Heart left ventricle (tissue), 16 donors: ENCODE measurements at regions not wholly inside any gene's neighbourhood (a gene's known extent, or its start where the extent isn't known, plus 50 kb on each side); places are given as distances from the start of the nearest gene placed in this dataset.

Experiments used
- ATAC-seq, 4 donors: fragments of 200-7000 bp; cut with Tn5 transposase; one replicate each; pipeline ENCODE4 v1.9.1; 2020 to 2022; ENCODE audit warnings: moderate library complexity in 4 of 4, mild to moderate bottlenecking in 3 of 4, moderate number of reproducible peaks in 1 of 4
- DNase-seq, 5 donors: peaks; one replicate each; pipeline ENCODE4 v3.0.0-alpha.2; 2020
- H3K27ac ChIP-seq, 12 donors: fragments of 200-600 bp; sonication (generic) in 4 of 12; one replicate each; pipeline versions ENCODE4 v1.5.0 to v1.8.0; 2016 to 2022; ENCODE audit warnings: mild to moderate bottlenecking in 2 of 12
- H3K27me3 ChIP-seq, 9 donors: fragments of 200-600 bp; sonication (generic) in 2 of 9; one replicate each; pipeline versions ENCODE4 v1.5.1 to v1.8.0; 2016 to 2022; ENCODE audit warnings: mild to moderate bottlenecking in 3 of 9
- H3K36me3 ChIP-seq, 9 donors: fragments of 200-600 bp; sonication (generic) in 2 of 9; one replicate each; pipeline versions ENCODE4 v1.5.0 to v1.8.0; 2018 to 2022; ENCODE audit warnings: mild to moderate bottlenecking in 2 of 9
- H3K4me1 ChIP-seq, 12 donors: fragments of 200-600 bp; sonication (generic) in 4 of 12; one replicate each; pipeline versions ENCODE4 v1.5.0 to v1.8.0; 2016 to 2022; ENCODE audit warnings: mild to moderate bottlenecking in 3 of 12
- H3K4me3 ChIP-seq, 12 donors: fragments of 200-600 bp; sonication (generic) in 4 of 12; one replicate each; pipeline versions ENCODE4 v1.5.0 to v1.8.0; 2017 to 2022; ENCODE audit warnings: mild to moderate bottlenecking in 9 of 12, moderate library complexity in 4 of 12
- H3K9me3 ChIP-seq, 12 donors: fragments of 200-600 bp; sonication (generic) in 4 of 12; one replicate each; pipeline versions ENCODE4 v1.5.0 to v1.8.0; 2016 to 2022; ENCODE audit warnings: mild to moderate bottlenecking in 1 of 12
- CTCF ChIP-seq, 12 donors: fragments of 200-600 bp; sonication (generic) in 4 of 12; IDR thresholded peaks; one replicate each; pipeline versions ENCODE4 v1.5.0 to v1.8.0; 2018 to 2022; ENCODE audit warnings: antibody characterized with exemption in 12 of 12, mild to moderate bottlenecking in 5 of 12
- POLR2A ChIP-seq, 2 donors: fragments of 450-650 bp; IDR thresholded peaks; one replicate each; pipeline ENCODE4 v1.6.1; 2017; ENCODE audit warnings: antibody characterized with exemption in 2 of 2, mild to moderate bottlenecking in 2 of 2, moderate library complexity in 2 of 2
- WGBS, 4 donors: extraction: QIAGEN DNeasy Blood & Tissue Kit in 2 of 4; methylation state at CpG; one replicate each; pipeline versions ENCODE4 v1.1.5 to v1.1.7; 2013 to 2018; 5-methylcytosine and 5-hydroxymethylcytosine counted together
- intact Hi-C, 10 donors: fragments of 100-400 bp; cut with DNase I; formaldehyde crosslinking; loops; one replicate each; pipeline versions ENCODE4 v1.11.1 to v1.14.2; 2022
- donor health status: ischemic (EF 13 %, LVEDD 7.1; RV severe dilation, severe dysfunction).
- donor health status: healthy with polysubstance abuse.
- donor health status: DM: no; HTN: yes; CAD: no.
- donor health status: DM: no; HTN: no; CAD: no.
- donor health status: ischemic (EF 25% LVEDD 6.9; RV normal size, moderate dysfunction).
- donor health status: ischemic (EF 25% LVEDD 5.7; RV mildly dilated, moderate dysfunction).
- donor health status: healthy.
- donor health status: DM: yes; HTN: yes; CAD: no.
- donor health status: ischemic (EF 35%, LVEDD 5.7; RV mildly dilated, moderate dysfunction).
- donor health status: nonischemic (EF 11% LVEDD 7.7; RV severe dilation, severe dysfunction).
- donor health status: DM: yes; HTN: yes; CAD: no.
- donor health status: PGD.
- donor health status: ischemic (EF 29% LVEDD 5.4; RV normal size, mild dysfunction).
- donor health status: nonischemic (EF 23%, LVEDD 6.1; RV moderate dilation, normal function).

- no peaks in the 10 kb centered on the region for H3K27me3 ChIP-seq
- TF ChIP-seq CTCF (IDR thresholded peaks at IDR 0.05) (no peak), POLR2A (IDR thresholded peaks at IDR 0.05) (no peak)
- H3K27ac ChIP-seq, result no peak overlapping the region
- H3K9me3 ChIP-seq, result peaks cover 0 to 9% (median 0%) of the 10 kb centered on the region in 12 donors
- 77 to 81% (median 80%) methylated on average over 7 of the region's 7 CpGs for WGBS, 4 donors
- H3K4me3 ChIP-seq, result no peak overlapping the region
- no peaks in the 10 kb centered on the region for H3K36me3 ChIP-seq
- ATAC-seq, result no peak
- intact Hi-C loops, result no loop called here
- H3K4me1 ChIP-seq, result no peaks in the 10 kb centered on the region
- DNase-seq, result no peak
Measured at GRCh38 chr2:195359043-195359735, 297.8 kb upstream of the SLC39A10 start.

GRCh38 chr2:195356920-195357440, 300.0 kb upstream of the SLC39A10 start:
- Histone ChIP-seq H3K27ac (no peak overlapping the region), H3K4me3 (no peak overlapping the region), H3K36me3 (no peaks in the 10 kb centered on the region), H3K9me3 (peaks cover 0 to 9% (median 0%) of the 10 kb centered on the region in 12 donors), H3K4me1 (no peaks in the 10 kb centered on the region), H3K27me3 (no peaks in the 10 kb centered on the region)
- no peak for TF ChIP-seq POLR2A (IDR thresholded peaks at IDR 0.05)
- TF ChIP-seq CTCF (IDR thresholded peaks at IDR 0.05), result no peak
- intact Hi-C loops, result no loop called here
- WGBS, 4 donors, result 84 to 95% (median 94%) methylated on average over 4 of the region's 4 CpGs
- ATAC-seq (no peak), DNase-seq (no peak)

DNA sequence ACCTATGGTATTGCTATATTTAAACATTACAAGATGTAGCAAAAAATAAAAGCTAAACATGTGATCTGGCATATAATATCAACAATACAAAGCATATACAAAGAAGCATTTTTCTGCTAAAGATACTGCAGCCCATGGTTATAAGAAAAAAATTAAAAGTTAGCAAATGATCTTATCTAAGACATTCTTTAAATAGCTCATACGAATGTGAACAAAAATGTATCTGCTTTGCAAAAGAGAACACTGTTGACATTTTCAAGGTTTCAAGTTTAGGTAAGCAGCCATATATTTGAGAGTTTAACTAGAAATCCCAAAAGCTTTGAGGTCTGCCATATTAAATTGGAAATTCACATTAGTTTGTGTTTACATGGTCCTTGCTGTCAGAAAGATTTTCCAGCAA, 301.0 kb upstream of the SLC39A10 start:
- H3K4me3 ChIP-seq, result no peak overlapping the region
- WGBS, 4 donors, result 29 to 54% (median 39%) methylated on average over 1 of the region's 1 CpG
- no peaks in the 10 kb centered on the region for H3K27me3 ChIP-seq
- intact Hi-C loops, result no loop called here
- no peaks in the 10 kb centered on the region for H3K36me3 ChIP-seq
- H3K27ac ChIP-seq, result no peak overlapping the region
- no peak for TF ChIP-seq POLR2A (IDR thresholded peaks at IDR 0.05)
- no peak for TF ChIP-seq CTCF (IDR thresholded peaks at IDR 0.05)
- no peak for ATAC-seq
- H3K4me1 ChIP-seq, result no peaks in the 10 kb centered on the region
- DNase-seq, result no peak
- H3K9me3 ChIP-seq, result peaks cover 0 to 9% (median 0%) of the 10 kb centered on the region in 12 donors

DNA sequence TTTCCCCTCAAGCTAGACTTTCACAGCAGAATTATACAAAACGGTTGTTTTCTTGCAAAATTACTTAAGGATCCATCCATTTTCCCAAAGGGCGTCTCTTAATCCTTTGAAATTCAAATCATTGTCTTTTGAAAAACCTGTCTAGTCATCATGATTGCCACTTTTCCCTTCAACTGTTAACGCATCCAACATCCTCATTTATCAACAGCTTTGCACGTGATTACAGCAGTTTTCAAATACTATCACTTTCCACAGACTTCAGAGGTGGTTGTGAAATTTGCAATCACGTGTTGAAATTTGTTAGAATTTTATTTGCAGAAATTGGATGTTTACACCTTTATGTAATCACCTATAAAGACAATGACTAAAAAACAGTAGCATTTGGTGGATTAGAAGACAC, 304.4 kb upstream of the SLC39A10 start:
- TF ChIP-seq POLR2A (IDR thresholded peaks at IDR 0.05) (no peak), CTCF (IDR thresholded peaks at IDR 0.05) (no peak)
- DNase-seq, result no peak
- no peaks in the 10 kb centered on the region for H3K36me3 ChIP-seq
- intact Hi-C loops, result no loop called here
- no peaks in the 10 kb centered on the region for H3K4me1 ChIP-seq
- no peak overlapping the region for H3K27ac ChIP-seq
- no peak for ATAC-seq
- WGBS, 4 donors, result 45 to 54% (median 53%) methylated on average over 5 of the region's 5 CpGs
- no peak overlapping the region for H3K4me3 ChIP-seq
- H3K27me3 ChIP-seq, result no peaks in the 10 kb centered on the region
- peaks cover 0 to 9% (median 0%) of the 10 kb centered on the region in 12 donors for H3K9me3 ChIP-seq
